ENCODE measurements at regions not wholly inside any gene's neighbourhood (a gene's known extent, or its start where the extent isn't known, plus 50 kb on each side); places are given as distances from the start of the nearest gene placed in this dataset.
"Not testable (repeated sequence)": the region's sequence is repeated elsewhere in the genome, so short reads cannot be mapped to it uniquely, and the experiment has no call there.

- DNase-seq (ENCODE audit: low spot score), result no peak
Measured at GRCh38 chr1:19024532-19024931, 68.1 kb upstream of the IFFO2 start.

GRCh38 chr1:19023787-19024186 lies 67.3 kb upstream of the IFFO2 start:
- DNase-seq (ENCODE audit: low spot score), result no peak

DNA sequence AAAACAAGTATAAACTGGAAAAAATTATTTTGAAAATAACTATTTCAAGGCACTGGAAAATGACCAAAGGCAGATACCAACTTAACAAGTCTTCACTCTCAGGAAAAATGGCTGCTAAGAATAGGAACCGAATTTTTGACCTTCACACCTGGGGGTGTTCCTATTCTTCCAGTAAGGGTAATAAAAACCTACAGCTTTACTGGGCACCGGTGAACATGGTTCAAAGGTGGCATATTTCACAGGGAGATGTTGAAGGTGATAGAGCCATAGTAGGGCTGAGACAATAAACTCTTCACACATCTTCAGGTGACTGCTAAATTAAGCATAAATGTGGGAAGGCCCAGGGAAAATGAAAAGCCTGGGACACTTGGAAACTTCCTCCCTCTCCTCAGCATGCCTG lies 65.4 kb upstream of the IFFO2 start:
- no peak for DNase-seq (ENCODE audit: low spot score)

GRCh38 chr1:19019288-19019687 lies 62.8 kb upstream of the IFFO2 start:
- not testable (repeated sequence) for DNase-seq (ENCODE audit: low spot score)

- DNase-seq (ENCODE audit: low spot score), result no peak
Measured at GRCh38 chr1:19015476-19015875, 59.0 kb upstream of the IFFO2 start.

DNA sequence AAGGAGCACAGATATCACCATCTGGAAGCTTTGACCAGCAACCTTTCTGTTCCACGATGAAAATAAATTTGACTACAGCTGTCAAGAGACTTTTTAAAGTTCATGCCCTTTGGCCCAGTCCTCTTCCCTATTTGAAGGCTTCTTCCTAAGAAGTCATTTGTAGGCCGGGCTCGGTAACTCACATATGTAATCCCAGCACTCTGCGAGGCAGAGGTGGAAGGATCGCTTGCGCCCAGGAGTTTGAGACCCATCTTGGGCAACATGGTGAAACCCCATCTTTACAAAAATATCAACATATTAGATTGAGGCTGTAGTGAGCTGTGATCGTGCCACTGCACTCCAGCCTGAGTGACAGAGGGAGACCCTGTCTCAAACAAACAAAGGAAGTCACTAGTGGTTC lies 58.3 kb upstream of the IFFO2 start:
- DNase-seq (ENCODE audit: low spot score), result no peak

DNA sequence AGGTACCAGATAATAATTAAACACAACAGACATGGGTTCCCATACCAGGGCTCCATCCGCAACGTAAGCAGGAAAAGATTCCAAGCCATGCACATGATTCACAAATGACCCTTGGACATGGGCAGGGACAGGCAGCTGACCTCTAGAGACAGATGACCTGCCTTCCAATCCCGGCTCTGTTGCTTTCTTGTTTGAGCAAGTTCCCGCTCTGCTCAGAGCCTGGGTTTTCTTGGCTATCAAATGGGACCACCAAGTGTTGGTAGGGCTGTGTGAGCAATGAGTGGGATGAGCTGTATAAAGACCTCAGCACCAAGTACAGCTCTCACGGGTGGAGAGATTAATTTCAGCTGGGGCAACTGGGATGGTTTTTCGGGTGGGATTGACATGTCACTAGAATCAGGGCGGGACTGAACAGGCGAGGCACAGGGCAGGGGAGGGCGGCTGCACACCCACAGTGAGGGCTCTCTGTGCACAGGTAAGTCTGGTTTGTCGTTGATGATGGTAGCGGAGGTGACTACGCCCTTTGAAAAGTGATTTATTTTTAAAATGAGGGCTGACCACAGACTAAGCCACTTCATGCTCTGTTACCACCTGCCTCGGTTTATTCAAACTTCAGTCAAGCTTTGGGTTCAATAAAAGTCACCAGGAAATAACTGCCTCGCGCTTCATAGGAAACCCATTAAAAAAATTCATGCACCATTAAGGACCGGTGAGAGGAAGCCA lies 57.5 kb upstream of the IFFO2 start:
- peak; percentile 84 for DNase-seq (ENCODE audit: low spot score)

GRCh38 chr1:19011845-19012231 lies 55.4 kb upstream of the IFFO2 start:
- no peak for DNase-seq (ENCODE audit: low spot score)

DNA sequence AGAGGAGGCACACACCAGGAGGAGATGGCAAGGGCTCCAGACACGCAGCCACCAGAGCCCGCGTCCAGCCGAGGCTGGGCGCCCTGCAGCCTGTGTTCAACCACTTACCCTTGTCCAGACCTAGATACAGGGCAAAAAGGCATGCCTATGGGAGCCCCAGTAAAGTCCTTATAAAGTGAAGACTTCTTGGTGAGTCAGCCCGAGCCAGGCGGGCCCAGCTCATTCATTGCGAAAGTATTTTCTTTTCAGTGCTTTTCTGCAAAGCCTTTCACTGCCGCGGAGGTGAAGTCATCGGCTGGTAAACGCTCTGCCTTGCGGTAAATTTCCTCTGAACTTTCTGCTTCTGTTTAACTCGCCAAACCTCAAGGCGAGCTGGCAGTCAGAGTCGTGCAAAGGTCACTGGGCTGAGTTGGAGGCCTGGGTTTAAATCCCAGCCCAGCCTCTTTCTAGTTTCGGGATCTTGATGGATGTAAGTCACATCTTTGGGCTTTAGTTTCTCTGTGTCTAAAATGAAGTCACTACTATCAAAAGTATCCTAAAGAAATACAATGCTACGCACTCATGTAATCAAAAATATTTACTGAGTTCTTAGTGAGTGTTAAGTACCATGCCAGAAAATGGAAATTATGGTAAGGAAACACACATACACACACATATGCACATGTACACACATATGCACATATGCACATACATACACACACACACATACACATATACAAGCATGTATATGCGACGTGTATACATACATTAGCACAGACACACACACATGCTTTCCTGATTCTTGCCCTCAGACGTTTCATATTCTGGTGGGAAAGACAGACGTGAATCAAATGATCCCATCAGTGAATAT lies 54.7 kb upstream of the IFFO2 start:
- DNase-seq (ENCODE audit: low spot score), result peak; percentile 99

DNA sequence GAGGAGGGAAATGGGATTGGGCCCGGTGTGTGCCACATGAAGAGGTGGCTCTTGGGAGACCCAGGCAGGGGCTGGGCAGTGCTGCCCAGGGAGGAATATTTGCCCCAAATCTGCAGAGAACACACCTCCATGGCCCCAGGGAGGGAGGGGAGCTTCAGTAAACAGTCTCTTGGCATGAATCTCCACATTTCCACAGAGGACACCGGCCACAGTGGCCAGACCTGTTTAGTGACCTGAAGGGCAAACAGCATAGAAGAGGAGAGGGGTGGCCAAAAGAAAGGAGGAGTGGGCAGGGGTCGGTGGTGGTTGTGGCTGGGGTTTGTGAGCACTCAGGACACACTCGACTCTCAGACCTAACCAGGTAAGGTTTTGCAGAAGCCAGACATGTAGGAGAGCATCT lies 54.0 kb upstream of the IFFO2 start:
- peak; percentile 30 for DNase-seq (ENCODE audit: low spot score)

DNA sequence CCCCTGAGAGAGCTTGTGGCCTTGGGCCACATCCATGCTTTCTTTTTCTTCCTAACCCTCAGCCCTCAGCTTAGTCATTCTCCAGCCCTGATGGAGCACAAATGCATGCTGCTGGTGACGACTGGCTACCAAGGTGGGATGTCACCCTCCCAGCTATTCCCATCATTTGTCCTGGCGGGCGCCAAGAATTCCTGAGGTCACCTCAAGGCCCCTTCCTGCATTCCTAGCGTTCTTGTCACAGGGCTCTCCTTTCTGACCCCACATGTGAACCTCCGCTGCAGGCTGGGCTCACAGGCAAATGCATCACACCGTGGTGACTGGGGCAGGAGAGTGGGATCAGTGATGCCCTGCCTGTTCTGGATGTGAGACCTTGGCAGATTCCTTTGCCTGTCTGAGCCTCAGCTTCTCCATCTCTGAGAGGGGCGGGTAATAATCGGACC lies 53.4 kb upstream of the IFFO2 start:
- DNase-seq (ENCODE audit: low spot score), result peak; percentile 100

- no peak for DNase-seq (ENCODE audit: low spot score)
Measured at GRCh38 chr1:19009126-19009881, 52.8 kb upstream of the IFFO2 start.

- DNase-seq (ENCODE audit: low spot score), result no peak
Measured at GRCh38 chr1:19007491-19008441, 51.3 kb upstream of the IFFO2 start.

DNA sequence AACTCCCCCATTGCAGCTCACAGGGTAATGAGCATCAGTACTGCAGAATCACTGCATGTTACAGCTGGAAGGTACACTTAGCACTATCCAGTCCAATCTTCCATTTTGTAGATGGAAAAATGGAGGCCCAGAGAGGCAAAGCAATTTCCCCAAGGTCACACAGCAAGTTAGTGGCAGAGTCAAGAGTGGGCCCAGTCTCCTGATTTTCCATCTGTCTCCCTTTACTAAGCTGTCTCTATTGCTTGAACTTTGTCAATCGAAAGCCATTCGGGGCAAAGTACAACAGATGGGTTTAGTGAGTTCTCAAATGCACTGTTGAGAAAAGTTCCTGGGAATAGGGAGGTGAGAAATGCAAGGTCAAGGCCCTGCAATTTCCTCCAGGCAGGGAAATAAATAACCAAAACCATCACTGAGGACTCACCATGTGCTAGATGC lies 50.4 kb upstream of the IFFO2 start:
- DNase-seq (ENCODE audit: low spot score), result no peak

Measured in kidney tubule cell (primary cell).